ENCODE measurements at regions not wholly inside any gene's neighbourhood (a gene's known extent, or its start where the extent isn't known, plus 50 kb on each side); places are given as distances from the start of the nearest gene placed in this dataset.

DNA sequence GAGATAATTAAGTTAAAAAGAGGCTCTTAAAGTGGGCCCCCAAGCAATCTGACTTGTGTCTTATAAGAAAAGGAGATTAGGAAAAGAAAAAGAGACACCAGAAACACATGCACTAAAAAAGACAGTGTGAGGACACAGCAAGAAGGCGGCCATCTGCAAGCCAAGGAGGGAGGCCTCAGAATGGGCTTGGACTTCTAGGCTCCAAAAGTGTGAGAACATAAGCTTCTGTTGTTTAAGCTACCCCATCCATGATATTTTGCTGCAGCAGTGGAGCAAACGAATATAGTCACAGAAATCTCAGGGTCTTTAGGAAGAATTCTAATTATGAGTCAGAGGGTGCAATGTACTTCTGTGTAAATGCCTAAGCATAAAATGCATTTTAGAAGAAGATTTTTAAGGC is 399.3 kb upstream of the MMADHC start:
- Histone ChIP-seq H3K36me3 (replicated peaks in 1 of 2; ENCODE audit: control insufficient read depth in 1 of 2, insufficient read depth in 2 of 2, low read length in 1 of 2) (no peaks in the 10 kb centered on the region), H3F3A (replicated peaks; ENCODE audit: insufficient read depth) (no peaks in the 10 kb centered on the region), H3K9me3 (0 out of 2 replicates have a peak, but pooled peaks cover 2% of the 10 kb centered on the region), H3K79me2 (ENCODE audit: insufficient read depth) (no peaks in the 10 kb centered on the region), H3K4me1 (ENCODE audit: control insufficient read depth in 1 of 2, insufficient read depth in 2 of 2, low read depth in 1 of 2, low read length in 1 of 2) (peaks cover 0 to 11% of the 10 kb centered on the region in 2 experiments; a peak in 1 of 4 replicates), H2AFZ (ENCODE audit: low read depth) (no peak overlapping the region), H3K9me2 (no peaks in the 10 kb centered on the region), H3K9ac (no peak overlapping the region), H3K4me3 (ENCODE audit: low read depth in 2 of 2, low read length in 1 of 2) (no peak overlapping the region), H3K27me3 (ENCODE audit: insufficient read depth) (no peaks in the 10 kb centered on the region), H3K4me2 (no peak overlapping the region), H4K20me1 (ENCODE audit: insufficient read depth) (no peaks in the 10 kb centered on the region), H3K27ac (ENCODE audit: low read depth in 2 of 2, low read length in 1 of 2) (no peak overlapping the region)
- ChIA-PET POLR2A (no interaction called here), CTCF (no interaction called here)
- DNase-seq, result no peak
- TF ChIP-seq CHD2 (IDR thresholded peaks at IDR 0.05; ENCODE audit: low read length, partially characterized antibody), result no peak
- no peak for TF ChIP-seq NRF1 (IDR thresholded peaks at IDR 0.05; ENCODE audit: low read depth, low read length)
- TF ChIP-seq, protein P1, sequence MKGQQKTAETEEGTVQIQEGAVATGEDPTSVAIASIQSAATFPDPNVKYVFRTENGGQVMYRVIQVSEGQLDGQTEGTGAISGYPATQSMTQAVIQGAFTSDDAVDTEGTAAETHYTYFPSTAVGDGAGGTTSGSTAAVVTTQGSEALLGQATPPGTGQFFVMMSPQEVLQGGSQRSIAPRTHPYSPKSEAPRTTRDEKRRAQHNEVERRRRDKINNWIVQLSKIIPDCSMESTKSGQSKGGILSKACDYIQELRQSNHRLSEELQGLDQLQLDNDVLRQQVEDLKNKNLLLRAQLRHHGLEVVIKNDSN (IDR thresholded peaks at IDR 0.05; ENCODE audit: borderline replicate concordance, low read depth), result no peak
- 90% methylated on average over 2 of the region's 2 CpGs for WGBS (ENCODE audit: low lambda C conversion rate)

DNA sequence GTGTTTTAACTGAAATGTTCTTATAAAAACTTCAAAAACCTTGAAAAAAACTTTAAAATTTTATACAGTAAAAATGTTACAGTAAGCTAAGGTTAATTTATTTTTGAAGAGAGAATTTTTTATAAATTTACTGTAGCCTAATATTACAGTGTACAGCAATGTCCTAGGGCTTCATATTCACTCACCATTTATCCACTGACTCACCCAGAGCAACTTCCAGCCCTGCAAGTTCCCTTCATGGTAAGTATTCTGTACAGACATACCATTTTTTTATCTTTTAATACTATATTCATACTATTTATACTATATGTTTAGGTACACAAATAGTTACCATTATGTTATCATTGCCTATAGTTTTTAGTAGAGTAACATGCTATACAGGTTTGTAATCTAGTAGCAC is 396.7 kb upstream of the MMADHC start:
- Histone ChIP-seq H2AFZ (ENCODE audit: low read depth) (no peak overlapping the region), H3K9me3 (0 out of 2 replicates have a peak, but pooled peaks cover 3% of the 10 kb centered on the region), H3K9ac (no peak overlapping the region), H3K27ac (ENCODE audit: low read depth in 2 of 2, low read length in 1 of 2) (no peak overlapping the region), H3K4me2 (no peak overlapping the region), H4K20me1 (ENCODE audit: insufficient read depth) (no peaks in the 10 kb centered on the region), H3K9me2 (no peaks in the 10 kb centered on the region), H3K27me3 (ENCODE audit: insufficient read depth) (no peaks in the 10 kb centered on the region), H3K4me1 (ENCODE audit: control insufficient read depth in 1 of 2, insufficient read depth in 2 of 2, low read depth in 1 of 2, low read length in 1 of 2) (peaks cover 0 to 4% of the 10 kb centered on the region in 2 experiments; a peak in 1 of 4 replicates), H3K79me2 (ENCODE audit: insufficient read depth) (no peaks in the 10 kb centered on the region), H3F3A (replicated peaks; ENCODE audit: insufficient read depth) (no peaks in the 10 kb centered on the region), H3K4me3 (ENCODE audit: low read depth in 2 of 2, low read length in 1 of 2) (no peak overlapping the region), H3K36me3 (replicated peaks in 1 of 2; ENCODE audit: control insufficient read depth in 1 of 2, insufficient read depth in 2 of 2, low read length in 1 of 2) (no peaks in the 10 kb centered on the region)
- POLR2A ChIA-PET, result no interaction called here
- TF ChIP-seq MEF2A (IDR thresholded peaks at IDR 0.05; ENCODE audit: borderline replicate concordance, low read depth) (no peak), EZH2phosphoT487 (IDR thresholded peaks at IDR 0.05; ENCODE audit: borderline replicate concordance, low read depth) (no peak), RFX5 (IDR thresholded peaks at IDR 0.05; ENCODE audit: low read length) (no peak), RCOR1 (IDR thresholded peaks at IDR 0.05; ENCODE audit: low read length) (no peak), SIN3A (IDR thresholded peaks at IDR 0.05; ENCODE audit: borderline replicate concordance, low read depth, low read length) (no peak), NRF1 (IDR thresholded peaks at IDR 0.05; ENCODE audit: low read depth, low read length) (no peak)
- TF ChIP-seq, protein P2, sequence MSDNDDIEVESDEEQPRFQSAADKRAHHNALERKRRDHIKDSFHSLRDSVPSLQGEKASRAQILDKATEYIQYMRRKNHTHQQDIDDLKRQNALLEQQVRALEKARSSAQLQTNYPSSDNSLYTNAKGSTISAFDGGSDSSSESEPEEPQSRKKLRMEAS (IDR thresholded peaks at IDR 0.05; ENCODE audit: low read depth), result no peak
- TF ChIP-seq, protein P3, sequence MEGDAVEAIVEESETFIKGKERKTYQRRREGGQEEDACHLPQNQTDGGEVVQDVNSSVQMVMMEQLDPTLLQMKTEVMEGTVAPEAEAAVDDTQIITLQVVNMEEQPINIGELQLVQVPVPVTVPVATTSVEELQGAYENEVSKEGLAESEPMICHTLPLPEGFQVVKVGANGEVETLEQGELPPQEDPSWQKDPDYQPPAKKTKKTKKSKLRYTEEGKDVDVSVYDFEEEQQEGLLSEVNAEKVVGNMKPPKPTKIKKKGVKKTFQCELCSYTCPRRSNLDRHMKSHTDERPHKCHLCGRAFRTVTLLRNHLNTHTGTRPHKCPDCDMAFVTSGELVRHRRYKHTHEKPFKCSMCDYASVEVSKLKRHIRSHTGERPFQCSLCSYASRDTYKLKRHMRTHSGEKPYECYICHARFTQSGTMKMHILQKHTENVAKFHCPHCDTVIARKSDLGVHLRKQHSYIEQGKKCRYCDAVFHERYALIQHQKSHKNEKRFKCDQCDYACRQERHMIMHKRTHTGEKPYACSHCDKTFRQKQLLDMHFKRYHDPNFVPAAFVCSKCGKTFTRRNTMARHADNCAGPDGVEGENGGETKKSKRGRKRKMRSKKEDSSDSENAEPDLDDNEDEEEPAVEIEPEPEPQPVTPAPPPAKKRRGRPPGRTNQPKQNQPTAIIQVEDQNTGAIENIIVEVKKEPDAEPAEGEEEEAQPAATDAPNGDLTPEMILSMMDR (IDR thresholded peaks at IDR 0.05), result no peak
- TF ChIP-seq, protein P4, sequence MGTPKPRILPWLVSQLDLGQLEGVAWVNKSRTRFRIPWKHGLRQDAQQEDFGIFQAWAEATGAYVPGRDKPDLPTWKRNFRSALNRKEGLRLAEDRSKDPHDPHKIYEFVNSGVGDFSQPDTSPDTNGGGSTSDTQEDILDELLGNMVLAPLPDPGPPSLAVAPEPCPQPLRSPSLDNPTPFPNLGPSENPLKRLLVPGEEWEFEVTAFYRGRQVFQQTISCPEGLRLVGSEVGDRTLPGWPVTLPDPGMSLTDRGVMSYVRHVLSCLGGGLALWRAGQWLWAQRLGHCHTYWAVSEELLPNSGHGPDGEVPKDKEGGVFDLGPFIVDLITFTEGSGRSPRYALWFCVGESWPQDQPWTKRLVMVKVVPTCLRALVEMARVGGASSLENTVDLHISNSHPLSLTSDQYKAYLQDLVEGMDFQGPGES (IDR thresholded peaks at IDR 0.05; ENCODE audit: low read depth, low read length), result no peak
- CTCF ChIA-PET, result no interaction called here
- no peak for DNase-seq
